ENCODE measurements at regions not wholly inside any gene's neighbourhood (a gene's known extent, or its start where the extent isn't known, plus 50 kb on each side); places are given as distances from the start of the nearest gene placed in this dataset.

DNA sequence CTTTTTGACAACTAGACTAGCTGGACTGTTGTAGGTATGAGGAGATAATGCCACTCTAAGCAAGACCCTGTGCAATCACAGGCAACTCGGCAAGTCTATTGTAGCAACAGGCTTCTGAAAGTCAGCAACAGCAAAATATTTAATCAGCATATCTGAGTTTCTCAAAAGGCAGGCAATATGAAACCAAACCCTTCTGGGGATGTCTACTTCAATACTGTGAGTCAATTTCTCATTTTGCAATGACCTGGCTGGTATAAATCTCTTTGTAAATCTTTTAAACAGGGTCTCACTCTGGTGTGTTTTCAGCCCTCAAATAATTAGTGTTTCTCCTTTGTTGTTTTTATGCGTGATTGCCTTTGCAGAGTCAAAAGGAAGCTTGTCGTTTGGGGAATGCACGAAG lies 1044.5 kb downstream of the NTRK3 start:
- no peak for DNase-seq (ENCODE audit: low read depth, low spot score)
- Histone ChIP-seq H3K9ac (ENCODE audit: low read length) (no peak overlapping the region), H3K27ac (ENCODE audit: low read depth, low read length) (no peak overlapping the region), H3K4me2 (ENCODE audit: low read length) (no peak overlapping the region), H3K27me3 (ENCODE audit: insufficient read depth, low read length) (no peaks in the 10 kb centered on the region), H3K4me1 (ENCODE audit: control insufficient read depth in 1 of 2, insufficient read depth in 2 of 2, low read length in 2 of 2) (no peaks in the 10 kb centered on the region), H2AFZ (ENCODE audit: low read depth, low read length, poor library complexity, severe bottlenecking) (no peak overlapping the region), H3K36me3 (ENCODE audit: control insufficient read depth in 1 of 2, insufficient read depth in 2 of 2, low read length in 2 of 2) (no peaks in the 10 kb centered on the region), H4K20me1 (ENCODE audit: insufficient read depth) (no peaks in the 10 kb centered on the region), H3K9me3 (ENCODE audit: control insufficient read depth in 1 of 2, insufficient read depth in 1 of 2, low read depth in 1 of 2, low read length in 2 of 2) (peaks cover 9 to 10% of the 10 kb centered on the region in 2 experiments; a peak in 2 of 4 replicates), H3K79me2 (ENCODE audit: insufficient read depth, low read length) (no peaks in the 10 kb centered on the region), H3K9me2 (ENCODE audit: insufficient read depth) (no peaks in the 10 kb centered on the region), H3K4me3 (replicated peaks in 1 of 2; ENCODE audit: low read depth in 1 of 2, low read length in 2 of 2) (no peak overlapping the region)
- intact Hi-C loops (cut with micrococcal nuclease), result no loop called here
- ChIA-PET RAD21 (ENCODE audit: low non-redundant PET in 1 of 2, low total read pairs in 2 of 2, uncharacterized antibody in 2 of 2, unreplicated experiment in 2 of 2) (no interaction called here), POLR2A (no interaction called here), CTCF (no interaction called here)
- BruUV-seq (replicated peaks), result no TSS peak
- no peak for ATAC-seq
- TF ChIP-seq EZH2 (IDR thresholded peaks at IDR 0.05) (no peak), EGR1 (IDR thresholded peaks at IDR 0.05; ENCODE audit: low read depth) (no peak), YY1 (IDR thresholded peaks at IDR 0.05; ENCODE audit: extremely low read depth, insufficient replicate concordance, low read depth, low read length) (no peak)
- TF ChIP-seq, protein P1, sequence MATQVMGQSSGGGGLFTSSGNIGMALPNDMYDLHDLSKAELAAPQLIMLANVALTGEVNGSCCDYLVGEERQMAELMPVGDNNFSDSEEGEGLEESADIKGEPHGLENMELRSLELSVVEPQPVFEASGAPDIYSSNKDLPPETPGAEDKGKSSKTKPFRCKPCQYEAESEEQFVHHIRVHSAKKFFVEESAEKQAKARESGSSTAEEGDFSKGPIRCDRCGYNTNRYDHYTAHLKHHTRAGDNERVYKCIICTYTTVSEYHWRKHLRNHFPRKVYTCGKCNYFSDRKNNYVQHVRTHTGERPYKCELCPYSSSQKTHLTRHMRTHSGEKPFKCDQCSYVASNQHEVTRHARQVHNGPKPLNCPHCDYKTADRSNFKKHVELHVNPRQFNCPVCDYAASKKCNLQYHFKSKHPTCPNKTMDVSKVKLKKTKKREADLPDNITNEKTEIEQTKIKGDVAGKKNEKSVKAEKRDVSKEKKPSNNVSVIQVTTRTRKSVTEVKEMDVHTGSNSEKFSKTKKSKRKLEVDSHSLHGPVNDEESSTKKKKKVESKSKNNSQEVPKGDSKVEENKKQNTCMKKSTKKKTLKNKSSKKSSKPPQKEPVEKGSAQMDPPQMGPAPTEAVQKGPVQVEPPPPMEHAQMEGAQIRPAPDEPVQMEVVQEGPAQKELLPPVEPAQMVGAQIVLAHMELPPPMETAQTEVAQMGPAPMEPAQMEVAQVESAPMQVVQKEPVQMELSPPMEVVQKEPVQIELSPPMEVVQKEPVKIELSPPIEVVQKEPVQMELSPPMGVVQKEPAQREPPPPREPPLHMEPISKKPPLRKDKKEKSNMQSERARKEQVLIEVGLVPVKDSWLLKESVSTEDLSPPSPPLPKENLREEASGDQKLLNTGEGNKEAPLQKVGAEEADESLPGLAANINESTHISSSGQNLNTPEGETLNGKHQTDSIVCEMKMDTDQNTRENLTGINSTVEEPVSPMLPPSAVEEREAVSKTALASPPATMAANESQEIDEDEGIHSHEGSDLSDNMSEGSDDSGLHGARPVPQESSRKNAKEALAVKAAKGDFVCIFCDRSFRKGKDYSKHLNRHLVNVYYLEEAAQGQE (IDR thresholded peaks at IDR 0.05; ENCODE audit: low read depth), result no peak
- TF ChIP-seq, protein P2, sequence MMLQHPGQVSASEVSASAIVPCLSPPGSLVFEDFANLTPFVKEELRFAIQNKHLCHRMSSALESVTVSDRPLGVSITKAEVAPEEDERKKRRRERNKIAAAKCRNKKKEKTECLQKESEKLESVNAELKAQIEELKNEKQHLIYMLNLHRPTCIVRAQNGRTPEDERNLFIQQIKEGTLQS (IDR thresholded peaks at IDR 0.05), result no peak

DNA sequence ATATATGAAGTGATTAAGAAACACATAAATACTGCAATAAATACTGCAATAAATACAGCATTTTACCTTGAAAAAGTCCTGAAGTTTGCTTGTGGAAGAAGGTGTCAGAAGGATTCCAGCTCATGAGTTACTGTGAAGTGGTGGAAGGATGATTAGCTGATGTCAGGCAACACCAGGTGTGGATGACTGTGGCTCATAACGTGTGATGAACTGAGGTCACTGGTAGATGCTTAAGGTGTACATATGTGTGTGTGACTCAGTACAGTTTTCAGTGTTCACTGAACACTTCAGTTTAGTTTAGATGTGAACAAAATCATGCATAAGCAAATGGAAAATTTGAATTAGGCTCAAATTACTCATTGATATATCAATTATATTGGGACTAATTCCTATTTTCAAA lies 1045.0 kb downstream of the NTRK3 start:
- Histone ChIP-seq H3K9ac (ENCODE audit: low read length) (no peak overlapping the region), H3K36me3 (ENCODE audit: control insufficient read depth in 1 of 2, insufficient read depth in 2 of 2, low read length in 2 of 2) (no peaks in the 10 kb centered on the region), H3K4me1 (ENCODE audit: control insufficient read depth in 1 of 2, insufficient read depth in 2 of 2, low read length in 2 of 2) (no peaks in the 10 kb centered on the region), H2AFZ (ENCODE audit: low read depth, low read length, poor library complexity, severe bottlenecking) (no peak overlapping the region), H3K9me2 (ENCODE audit: insufficient read depth) (no peaks in the 10 kb centered on the region), H3K4me3 (replicated peaks in 1 of 2; ENCODE audit: low read depth in 1 of 2, low read length in 2 of 2) (no peak overlapping the region), H3K4me2 (ENCODE audit: low read length) (no peak overlapping the region), H4K20me1 (ENCODE audit: insufficient read depth) (no peaks in the 10 kb centered on the region), H3K27me3 (ENCODE audit: insufficient read depth, low read length) (no peaks in the 10 kb centered on the region), H3K79me2 (ENCODE audit: insufficient read depth, low read length) (no peaks in the 10 kb centered on the region), H3K27ac (ENCODE audit: low read depth, low read length) (no peak overlapping the region), H3K9me3 (ENCODE audit: control insufficient read depth in 1 of 2, insufficient read depth in 1 of 2, low read depth in 1 of 2, low read length in 2 of 2) (peaks cover 9 to 12% of the 10 kb centered on the region in 2 experiments; a peak in 2 of 4 replicates)
- TF ChIP-seq RAD21 (IDR thresholded peaks at IDR 0.05; ENCODE audit: low read depth), result no peak
- no peak for TF ChIP-seq EZH2phosphoT487 (IDR thresholded peaks at IDR 0.05; ENCODE audit: borderline replicate concordance)
- no peak for TF ChIP-seq YY1 (IDR thresholded peaks at IDR 0.05; ENCODE audit: extremely low read depth, insufficient replicate concordance, low read depth, low read length)
- TF ChIP-seq ZFX (IDR thresholded peaks at IDR 0.05), result no peak
- TF ChIP-seq TCF7L2 (IDR thresholded peaks at IDR 0.05; ENCODE audit: borderline replicate concordance, extremely low read depth, insufficient read depth, insufficient read length), result no peak
- TF ChIP-seq CBX3 (IDR thresholded peaks at IDR 0.05; ENCODE audit: low read depth), result no peak
- TF ChIP-seq EGR1 (IDR thresholded peaks at IDR 0.05; ENCODE audit: low read depth), result no peak
- TF ChIP-seq POLR2AphosphoS5 (IDR thresholded peaks at IDR 0.05; ENCODE audit: low read depth, low read length), result no peak
- no peak for TF ChIP-seq SRF (IDR thresholded peaks at IDR 0.05; ENCODE audit: low read depth)
- intact Hi-C loops (cut with micrococcal nuclease), result no loop called here
- ATAC-seq (no peak), DNase-seq (ENCODE audit: low read depth, low spot score) (no peak)
- no TSS peak for BruUV-seq (replicated peaks)
- CTCF ChIA-PET, result no interaction called here
- RAD21 ChIA-PET (ENCODE audit: low non-redundant PET in 1 of 2, low total read pairs in 2 of 2, uncharacterized antibody in 2 of 2, unreplicated experiment in 2 of 2), result no interaction called here
- POLR2A ChIA-PET, result no interaction called here
